ENCODE measurements at regions not wholly inside any gene's neighbourhood (a gene's known extent, or its start where the extent isn't known, plus 50 kb on each side); places are given as distances from the start of the nearest gene placed in this dataset.

- no peak for DNase-seq
Measured at GRCh38 chr17:71681427-71682173, 439.2 kb upstream of the SOX9 start.

DNA sequence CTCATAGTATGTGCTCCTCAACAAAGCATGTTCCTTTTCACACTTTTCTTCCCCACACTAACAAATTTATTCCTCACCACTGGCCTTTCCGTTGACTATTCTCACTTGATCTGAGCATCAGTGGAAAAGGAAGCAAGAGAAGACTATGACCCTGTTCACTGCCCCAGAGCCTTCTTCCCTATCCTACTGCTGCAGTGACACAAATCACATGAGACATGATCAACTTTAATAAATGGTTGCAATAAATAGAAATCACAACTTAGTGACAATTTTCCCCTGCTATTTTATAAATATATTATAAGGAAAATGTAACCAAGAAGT is 438.7 kb upstream of the SOX9 start:
- DNase-seq, result no peak

DNA sequence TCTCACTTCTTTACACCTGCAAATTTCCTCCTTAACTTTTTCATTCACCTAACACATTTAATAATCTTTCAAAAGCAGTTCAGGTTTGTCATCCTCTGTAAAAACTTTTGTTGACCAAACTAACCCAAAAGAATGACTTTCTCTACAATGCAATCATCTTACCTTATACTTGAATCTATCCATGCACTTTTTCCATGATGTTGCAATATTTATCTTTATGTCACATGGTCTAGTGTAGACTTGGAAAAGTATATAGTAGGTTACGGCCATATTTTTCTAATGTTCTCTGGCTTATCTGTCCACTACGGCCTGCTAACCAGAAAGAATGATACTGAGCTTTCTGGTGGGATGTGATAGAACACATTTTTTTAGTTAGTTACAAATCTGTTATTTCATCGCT is 431.0 kb upstream of the SOX9 start:
- DNase-seq, result no peak

DNA sequence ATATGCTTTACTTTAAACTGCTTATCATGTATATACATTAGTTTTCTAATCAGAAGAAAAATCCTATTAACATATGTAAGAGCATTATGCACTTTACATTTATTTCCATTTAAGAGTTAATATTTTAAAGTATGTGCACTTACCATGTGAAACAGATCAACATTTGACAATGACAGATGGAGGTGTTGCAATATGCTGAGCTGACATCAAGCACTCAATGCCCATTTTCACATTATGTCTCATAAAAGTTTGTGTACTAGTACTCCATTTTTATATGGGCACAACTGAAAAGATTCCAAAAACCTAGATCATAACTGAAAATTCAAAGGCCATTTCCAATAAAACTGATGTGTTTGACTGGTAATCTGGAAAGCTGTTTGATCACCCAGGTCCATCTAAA is 420.9 kb upstream of the SOX9 start:
- DNase-seq, result no peak

DNA sequence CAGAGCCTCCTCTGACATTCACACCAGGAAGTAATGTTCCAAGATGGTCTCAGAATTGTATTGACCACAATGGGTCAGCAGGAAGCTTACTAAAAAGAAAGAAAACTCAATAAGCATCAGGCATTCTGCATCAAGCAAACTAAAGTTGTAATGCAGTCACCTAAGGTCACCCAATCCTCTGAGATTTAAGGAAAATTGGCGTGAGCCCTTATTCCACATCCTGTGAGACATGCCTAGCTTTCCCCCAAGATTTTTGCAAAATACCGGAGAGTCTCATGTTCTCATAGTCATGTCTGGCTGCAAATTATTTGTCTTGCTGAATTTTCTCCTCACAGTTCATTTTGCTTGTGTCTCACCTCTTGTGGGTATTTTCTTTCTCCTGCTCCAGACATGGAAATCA is 417.1 kb upstream of the SOX9 start:
- DNase-seq, result peak; percentile 11

GRCh38 chr17:71709271-71709890 is 411.4 kb upstream of the SOX9 start:
- DNase-seq, result peak; percentile 44

DNA sequence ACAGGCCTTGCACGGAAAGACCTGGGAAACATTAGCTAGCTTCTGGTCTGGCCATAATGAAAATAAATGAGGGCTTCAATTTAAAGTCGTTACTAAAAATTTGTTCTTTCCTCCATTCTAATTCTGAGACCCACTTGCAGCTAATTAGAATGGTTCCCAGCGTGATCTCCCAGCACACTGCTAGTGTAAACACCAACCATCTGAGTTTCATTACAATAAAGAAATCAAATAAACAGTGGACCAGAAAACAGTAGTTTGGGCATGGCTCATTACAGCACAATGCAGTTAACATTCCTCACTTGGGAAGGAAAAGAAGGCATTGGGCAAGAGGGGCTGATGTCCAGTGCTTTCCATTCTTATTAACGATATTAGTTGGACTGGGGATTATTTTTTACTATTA is 410.9 kb upstream of the SOX9 start:
- DNase-seq, result peak; percentile 10

- no peak for DNase-seq
Measured at GRCh38 chr17:71710816-71711215, 410.0 kb upstream of the SOX9 start.

GRCh38 chr17:71713846-71714245 is 407.0 kb upstream of the SOX9 start:
- DNase-seq, result no peak

DNA sequence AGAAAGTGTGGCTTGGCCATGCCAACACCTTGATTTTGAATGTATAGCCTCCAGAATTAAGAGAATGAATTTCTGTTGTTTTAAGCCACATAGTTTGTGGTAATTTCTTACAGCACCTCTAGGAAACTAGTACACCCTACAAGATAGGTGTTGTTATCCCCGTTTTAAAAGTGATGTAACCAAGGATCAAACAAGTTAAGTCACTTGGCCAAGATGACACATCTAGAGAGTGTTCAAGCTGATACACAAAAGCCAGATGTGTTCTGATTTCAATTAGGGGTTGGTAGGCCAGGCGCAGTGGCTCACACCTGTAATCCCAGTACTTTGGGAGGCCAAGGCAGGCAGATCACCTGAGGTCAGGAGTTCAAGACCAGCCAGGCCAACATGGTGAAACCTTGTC is 396.5 kb upstream of the SOX9 start:
- no peak for DNase-seq

DNA sequence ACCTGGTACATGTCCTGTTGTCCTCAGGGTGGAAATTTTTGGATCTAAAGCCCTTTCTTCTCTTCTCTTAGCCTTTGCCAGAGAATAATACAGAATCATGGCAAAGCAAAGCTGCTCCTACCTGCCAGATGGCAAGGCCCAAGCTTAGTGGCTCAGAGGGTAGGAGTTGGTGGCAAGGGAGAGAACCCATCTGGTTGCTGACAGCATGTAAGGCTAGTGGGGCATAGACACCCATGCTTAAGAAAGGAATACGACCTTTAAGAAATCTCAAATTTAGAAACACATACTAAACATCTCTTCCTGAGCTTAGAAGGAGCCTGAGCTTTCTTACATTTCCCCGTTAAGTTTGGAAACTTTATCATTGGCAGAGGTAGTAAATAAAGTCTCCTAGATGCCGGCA is 395.0 kb upstream of the SOX9 start:
- no peak for DNase-seq

DNA sequence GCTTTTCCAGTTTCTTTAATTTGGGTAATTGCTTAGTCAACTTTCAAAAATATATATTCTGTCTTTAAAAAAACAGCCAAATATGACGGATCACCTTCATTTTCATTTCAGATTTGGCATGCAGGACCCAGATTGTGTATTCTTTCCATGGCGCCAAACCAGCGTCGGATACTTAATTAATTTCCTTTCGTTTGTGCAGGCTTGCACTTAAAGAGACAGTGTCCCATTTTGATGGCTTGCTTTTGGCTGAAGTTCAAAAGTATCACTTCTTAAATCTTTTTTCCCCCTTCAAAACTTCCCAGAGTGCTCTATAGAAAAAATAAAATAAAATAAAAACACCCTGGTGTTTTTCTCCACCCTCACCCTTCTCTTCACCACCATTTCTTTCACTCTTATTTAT is 394.5 kb upstream of the SOX9 start:
- peak; percentile 4 for DNase-seq

DNA sequence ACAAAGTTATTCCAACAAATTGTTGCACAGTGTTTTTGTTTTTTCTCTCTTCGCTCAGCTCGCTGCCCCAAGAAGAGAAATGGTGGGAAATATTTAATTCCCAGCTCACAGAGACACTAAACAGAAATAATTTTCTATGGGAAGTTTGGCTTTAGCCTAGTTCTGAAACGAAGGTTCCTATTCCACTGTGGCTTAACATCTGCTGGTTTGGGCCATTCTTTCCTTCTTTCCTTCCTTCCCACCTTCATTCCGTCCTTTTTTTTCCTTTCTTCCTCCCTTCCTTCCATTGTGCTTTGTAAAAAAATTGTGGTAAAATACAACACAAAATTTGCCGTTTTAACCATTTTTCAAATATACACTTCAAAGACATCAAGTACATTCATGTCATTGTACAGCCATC is 393.5 kb upstream of the SOX9 start:
- no peak for DNase-seq

DNA sequence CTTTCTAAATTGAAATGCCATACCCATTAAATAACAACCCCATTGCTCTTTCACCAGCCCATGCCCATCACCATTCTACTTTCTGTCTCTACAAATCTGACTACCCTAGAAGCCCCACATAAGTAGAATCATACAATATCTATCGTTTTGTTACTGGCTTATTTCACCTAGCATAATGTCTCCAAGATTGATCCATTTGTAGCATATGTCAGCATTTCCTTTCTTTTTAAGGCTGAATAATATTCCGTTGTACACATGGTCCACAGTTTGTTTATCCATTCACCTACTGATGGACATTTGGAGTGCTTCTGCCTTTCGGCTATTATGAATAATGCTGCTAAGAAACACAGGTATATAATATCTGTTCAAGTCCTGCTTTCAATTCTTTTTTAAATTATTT is 393.1 kb upstream of the SOX9 start:
- DNase-seq, result no peak

DNA sequence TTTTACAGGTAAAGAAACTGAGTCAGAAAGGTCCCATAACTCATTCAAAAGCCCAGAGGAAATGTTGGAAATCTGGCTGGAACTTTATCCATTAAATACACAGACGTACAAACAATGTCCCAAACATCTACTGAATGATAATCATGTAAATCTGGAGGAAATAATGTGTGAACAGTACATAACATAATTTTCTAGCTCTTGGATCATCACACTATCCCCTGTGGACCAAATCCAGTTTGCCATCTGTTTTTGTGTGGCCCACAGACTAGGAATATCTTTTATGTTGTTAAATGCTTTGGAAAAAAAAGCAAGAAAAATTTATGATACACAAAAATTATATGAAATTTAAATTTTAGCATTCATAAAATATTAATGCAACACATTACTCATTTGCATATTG is 389.9 kb upstream of the SOX9 start:
- DNase-seq, result no peak

- no peak for DNase-seq
Measured at GRCh38 chr17:71735893-71736292, 384.9 kb upstream of the SOX9 start.

GRCh38 chr17:71740866-71741265 is 380.0 kb upstream of the SOX9 start:
- no peak for DNase-seq

DNA sequence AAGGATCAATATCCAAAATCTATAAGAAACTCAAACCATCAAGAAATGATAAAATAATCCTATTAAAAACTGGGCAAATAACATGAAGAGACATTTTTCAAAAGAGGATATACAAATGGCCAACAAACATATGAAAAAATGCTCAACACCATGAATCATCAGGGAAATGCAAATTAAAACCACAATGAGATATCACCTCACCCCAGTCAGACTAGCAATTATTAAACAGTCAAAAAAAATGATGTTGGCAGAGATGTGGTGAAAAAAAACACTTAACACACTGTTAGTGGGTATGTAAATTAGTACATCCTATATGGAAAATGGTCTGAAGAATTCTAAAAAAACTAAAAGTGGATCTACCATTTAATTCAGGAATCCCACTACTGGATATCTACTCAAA is 379.0 kb upstream of the SOX9 start:
- DNase-seq, result no peak

- no peak for DNase-seq
Measured at GRCh38 chr17:71748872-71749271, 371.9 kb upstream of the SOX9 start.

- peak; percentile 17 for DNase-seq
Measured at GRCh38 chr17:71753070-71753469, 367.8 kb upstream of the SOX9 start.

DNA sequence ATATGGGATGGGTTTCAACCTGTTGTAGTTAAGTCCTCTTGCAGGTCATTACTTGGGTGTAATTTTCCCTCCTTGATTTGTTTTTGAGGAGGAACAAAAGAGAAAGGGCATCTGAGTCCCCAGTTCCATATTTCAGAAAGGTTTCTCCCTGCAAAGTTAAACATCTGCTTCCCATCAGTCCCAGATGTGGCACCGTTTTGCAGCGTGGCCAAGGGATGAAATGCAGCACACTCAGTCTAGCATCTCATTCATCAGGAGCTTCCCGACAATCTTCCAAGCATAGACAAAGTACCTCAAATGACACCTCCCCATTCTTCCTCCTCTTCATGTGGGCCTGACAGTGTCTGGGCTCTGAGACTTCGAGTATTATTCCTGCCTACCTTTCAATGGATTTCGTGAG is 363.7 kb upstream of the SOX9 start:
- DNase-seq, result no peak

- DNase-seq, result no peak
Measured at GRCh38 chr17:71757956-71758355, 362.9 kb upstream of the SOX9 start.

GRCh38 chr17:71759422-71760060 is 361.3 kb upstream of the SOX9 start:
- no peak for DNase-seq

DNA sequence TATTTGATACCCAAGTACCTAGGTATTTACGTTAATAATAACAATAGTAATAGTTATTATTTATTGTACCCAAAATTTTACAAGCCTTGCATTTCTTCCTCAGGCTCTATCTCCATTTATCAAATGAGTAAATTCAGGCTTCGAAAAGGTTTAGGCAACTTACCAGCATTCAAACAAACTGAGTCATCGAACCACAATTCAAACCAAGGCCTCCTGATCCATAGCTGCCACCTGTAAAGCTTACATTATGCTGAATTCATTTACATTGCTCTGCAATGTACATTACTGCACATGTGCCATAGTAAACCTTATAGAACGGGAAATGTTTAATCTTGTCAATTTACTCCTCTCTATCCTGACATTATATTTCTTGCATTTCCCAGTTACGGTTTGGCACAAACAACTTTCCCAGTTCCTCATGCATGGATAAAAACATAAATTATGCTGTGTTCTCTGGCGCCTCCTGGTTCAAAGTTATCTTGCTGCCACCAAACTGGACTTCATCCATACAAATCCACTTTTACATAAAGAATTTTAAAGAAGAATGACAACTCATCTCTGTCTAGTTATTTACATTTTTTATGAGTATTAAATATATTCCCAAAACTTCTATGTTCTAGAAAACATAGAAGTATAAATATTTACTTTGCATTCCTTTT is 360.6 kb upstream of the SOX9 start:
- DNase-seq, result peak; percentile 68

Data from fibroblast of skin of right biceps (primary cell).